MM.1S (cell line): ENCODE measurements at regions not wholly inside any gene's neighbourhood (a gene's known extent, or its start where the extent isn't known, plus 50 kb on each side); places are given as distances from the start of the nearest gene placed in this dataset.

Experiments
- DNase-seq: peaks from one replicate; pipeline ENCODE4 v3.0.0-alpha.2; 2015
- H2AFZ ChIP-seq: fragments of 300-600 bp; sonication (generic); 2 replicates; pipeline ENCODE4 v1.6.0; 2016; ENCODE audit warnings: antibody characterized with exemption, low read length
- H3F3A ChIP-seq: fragments of 300-600 bp; sonication (generic); 2 replicates; pipeline ENCODE4 v1.6.1; 2016; ENCODE audit warnings: mild to moderate bottlenecking, antibody characterized with exemption, low read length, moderate library complexity, mixed read lengths; ENCODE audit not compliant: insufficient read depth
- H3K27ac ChIP-seq: fragments of 300-600 bp; sonication (generic); 2 replicates; pipeline ENCODE4 v1.5.1; 2016; ENCODE audit warnings: mild to moderate bottlenecking, low read length
- H3K27me3 ChIP-seq: fragments of 300-600 bp; sonication (generic); replicated peaks from 2 replicates; pipeline ENCODE4 v1.6.0; 2016; ENCODE audit warnings: low read length; ENCODE audit not compliant: insufficient read depth
- H3K36me3 ChIP-seq: fragments of 300-600 bp; sonication (generic); replicated peaks from 2 replicates; pipeline ENCODE4 v1.6.1; 2016; ENCODE audit warnings: mild to moderate bottlenecking, low read length, mixed read lengths; ENCODE audit not compliant: insufficient read depth
- H3K4me1 ChIP-seq: fragments of 300-600 bp; sonication (generic); 2 replicates; pipeline ENCODE4 v1.6.1; 2016; ENCODE audit warnings: low read length, mixed read lengths
- H3K4me2 ChIP-seq: fragments of 300-600 bp; sonication (generic); 2 replicates; pipeline ENCODE4 v1.6.0; 2016; ENCODE audit warnings: low read depth, low read length
- H3K4me3 ChIP-seq: fragments of 300-600 bp; sonication (generic); 2 replicates; pipeline ENCODE4 v1.5.1; 2016; ENCODE audit warnings: low read length, mixed read lengths
- H3K79me2 ChIP-seq: fragments of 300-600 bp; sonication (generic); 2 replicates; pipeline ENCODE4 v1.6.1; 2016; ENCODE audit warnings: mixed run types, low read length, mixed read lengths
- H3K9ac ChIP-seq: fragments of 300-600 bp; sonication (generic); 2 replicates; pipeline ENCODE4 v1.6.1; 2016; ENCODE audit warnings: low read length, mixed read lengths
- H3K9me2 ChIP-seq: fragments of 300-600 bp; sonication (generic); replicated peaks from 2 replicates; pipeline ENCODE4 v1.6.1; 2016; ENCODE audit warnings: mild to moderate bottlenecking, low read length, mixed read lengths; ENCODE audit not compliant: insufficient read depth
- H3K9me3 ChIP-seq: fragments of 300-600 bp; sonication (generic); replicated peaks from 2 replicates; pipeline ENCODE4 v1.6.1; 2016; ENCODE audit warnings: mild to moderate bottlenecking, low read length, mixed read lengths; ENCODE audit not compliant: insufficient read depth
- H4K20me1 ChIP-seq: fragments of 300-600 bp; sonication (generic); 2 replicates; pipeline ENCODE4 v1.6.1; 2016; ENCODE audit warnings: mild to moderate bottlenecking, low read length, moderate library complexity, mixed read lengths; ENCODE audit not compliant: insufficient read depth
- EZH2 ChIP-seq: fragments of 300-600 bp; sonication (generic); optimal IDR thresholded peaks from 2 replicates; pipeline ENCODE3; 2017; ENCODE audit warnings: low read depth, mild to moderate bottlenecking, antibody characterized with exemption, low read length, mixed read lengths
- EZH2phosphoT487 ChIP-seq: fragments of 300-600 bp; sonication (generic); IDR thresholded peaks from 2 replicates; pipeline ENCODE4 v1.6.1; 2018; ENCODE audit warnings: antibody characterized with exemption, low read length
- TF ChIP-seq, protein P1 (sequence below): fragments of 300-600 bp; sonication (generic); IDR thresholded peaks from 2 replicates; pipeline ENCODE4 v1.5.1; 2016; ENCODE audit warnings: antibody characterized with exemption, low read length, mixed read lengths

DNA sequence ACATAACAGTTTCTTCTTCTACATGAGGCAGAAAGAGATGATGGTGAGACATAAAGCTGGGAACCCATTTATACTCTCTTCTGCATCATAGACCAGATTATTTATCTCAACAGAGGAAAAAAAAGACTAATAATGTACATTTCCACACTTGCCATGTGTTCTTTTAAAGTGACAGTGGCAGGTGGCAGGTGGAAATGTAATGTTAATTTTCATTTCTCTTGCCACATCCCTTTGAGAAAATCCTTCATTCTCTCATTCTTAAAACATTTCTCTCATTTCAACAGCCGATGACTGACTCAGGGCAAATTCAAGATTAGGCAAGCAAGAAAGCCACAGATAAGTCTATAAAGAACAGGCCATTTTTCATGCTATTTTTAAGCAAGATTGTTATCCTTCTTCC lies 635.6 kb upstream of the SORCS1 start:
- Histone ChIP-seq H3K4me3 (no peak overlapping the region), H3K9me3 (no peaks in the 10 kb centered on the region), H3F3A (no peaks in the 10 kb centered on the region), H2AFZ (no peak overlapping the region), H4K20me1 (no peaks in the 10 kb centered on the region), H3K79me2 (no peaks in the 10 kb centered on the region), H3K9ac (no peak overlapping the region), H3K27me3 (no peaks in the 10 kb centered on the region), H3K4me2 (no peak overlapping the region), H3K9me2 (no peaks in the 10 kb centered on the region), H3K4me1 (no peaks in the 10 kb centered on the region), H3K27ac (no peak overlapping the region), H3K36me3 (no peaks in the 10 kb centered on the region)
- no peak for TF ChIP-seq EZH2
- TF ChIP-seq, protein P1, sequence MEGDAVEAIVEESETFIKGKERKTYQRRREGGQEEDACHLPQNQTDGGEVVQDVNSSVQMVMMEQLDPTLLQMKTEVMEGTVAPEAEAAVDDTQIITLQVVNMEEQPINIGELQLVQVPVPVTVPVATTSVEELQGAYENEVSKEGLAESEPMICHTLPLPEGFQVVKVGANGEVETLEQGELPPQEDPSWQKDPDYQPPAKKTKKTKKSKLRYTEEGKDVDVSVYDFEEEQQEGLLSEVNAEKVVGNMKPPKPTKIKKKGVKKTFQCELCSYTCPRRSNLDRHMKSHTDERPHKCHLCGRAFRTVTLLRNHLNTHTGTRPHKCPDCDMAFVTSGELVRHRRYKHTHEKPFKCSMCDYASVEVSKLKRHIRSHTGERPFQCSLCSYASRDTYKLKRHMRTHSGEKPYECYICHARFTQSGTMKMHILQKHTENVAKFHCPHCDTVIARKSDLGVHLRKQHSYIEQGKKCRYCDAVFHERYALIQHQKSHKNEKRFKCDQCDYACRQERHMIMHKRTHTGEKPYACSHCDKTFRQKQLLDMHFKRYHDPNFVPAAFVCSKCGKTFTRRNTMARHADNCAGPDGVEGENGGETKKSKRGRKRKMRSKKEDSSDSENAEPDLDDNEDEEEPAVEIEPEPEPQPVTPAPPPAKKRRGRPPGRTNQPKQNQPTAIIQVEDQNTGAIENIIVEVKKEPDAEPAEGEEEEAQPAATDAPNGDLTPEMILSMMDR, result no peak
- no peak for TF ChIP-seq EZH2phosphoT487
- DNase-seq, result no peak

DNA sequence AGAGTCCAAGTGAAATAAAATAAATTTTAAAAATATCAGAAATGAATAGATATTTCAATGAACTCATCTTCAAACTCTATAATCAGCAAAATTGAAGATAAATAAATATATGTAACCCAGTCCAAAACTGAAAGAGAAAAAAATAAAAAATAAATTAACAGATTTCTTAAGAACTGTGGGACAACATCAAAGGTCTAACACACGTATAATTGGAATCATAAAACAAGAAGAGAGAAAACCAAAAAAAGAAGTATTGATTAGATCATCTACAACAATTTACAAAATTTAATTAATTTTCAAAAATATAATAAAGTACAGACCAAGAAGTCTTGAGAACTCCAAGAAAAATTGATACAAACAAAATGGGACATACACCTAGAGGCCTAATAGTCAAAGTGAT lies 625.8 kb upstream of the SORCS1 start:
- no peaks in the 10 kb centered on the region for H3F3A ChIP-seq
- no peak overlapping the region for H3K27ac ChIP-seq
- H3K36me3 ChIP-seq, result no peaks in the 10 kb centered on the region
- no peak overlapping the region for H2AFZ ChIP-seq
- no peaks in the 10 kb centered on the region for H4K20me1 ChIP-seq
- no peaks in the 10 kb centered on the region for H3K27me3 ChIP-seq
- no peak overlapping the region for H3K4me3 ChIP-seq
- no peaks in the 10 kb centered on the region for H3K4me1 ChIP-seq
- no peak overlapping the region for H3K9ac ChIP-seq
- TF ChIP-seq EZH2phosphoT487, result no peak
- no peak for DNase-seq
- H3K4me2 ChIP-seq, result no peak overlapping the region
- H3K79me2 ChIP-seq, result no peaks in the 10 kb centered on the region
- H3K9me2 ChIP-seq, result no peaks in the 10 kb centered on the region
- no peaks in the 10 kb centered on the region for H3K9me3 ChIP-seq

DNA sequence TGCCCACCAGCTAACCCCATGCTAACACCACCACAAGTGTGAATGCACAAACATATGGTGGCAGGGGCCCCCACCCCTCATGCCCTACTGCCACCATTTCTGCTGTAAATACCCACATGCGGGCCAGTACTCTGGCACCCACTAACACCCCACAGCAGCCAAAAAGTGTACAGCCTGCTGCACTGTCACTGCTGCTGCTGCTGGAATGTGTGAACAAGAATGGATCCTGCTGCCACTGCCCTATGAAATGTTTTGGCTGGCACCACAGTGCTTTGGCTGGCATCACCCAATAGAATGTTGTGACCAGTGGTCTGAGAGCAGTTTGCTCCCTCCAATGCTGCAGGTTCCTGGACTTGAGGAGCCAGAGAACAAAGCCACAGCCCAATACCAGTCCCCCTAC lies 606.6 kb upstream of the SORCS1 start:
- no peaks in the 10 kb centered on the region for H3K4me1 ChIP-seq
- H3K4me2 ChIP-seq, result no peak overlapping the region
- no peak overlapping the region for H3K9ac ChIP-seq
- H2AFZ ChIP-seq, result no peak overlapping the region
- H3K27me3 ChIP-seq, result no peaks in the 10 kb centered on the region
- H3K27ac ChIP-seq, result no peak overlapping the region
- no peaks in the 10 kb centered on the region for H3F3A ChIP-seq
- H3K36me3 ChIP-seq, result no peaks in the 10 kb centered on the region
- no peak for TF ChIP-seq EZH2
- no peak overlapping the region for H3K4me3 ChIP-seq
- H3K9me2 ChIP-seq, result no peaks in the 10 kb centered on the region
- no peaks in the 10 kb centered on the region for H3K9me3 ChIP-seq
- no peaks in the 10 kb centered on the region for H4K20me1 ChIP-seq
- H3K79me2 ChIP-seq, result no peaks in the 10 kb centered on the region
- no peak for DNase-seq

DNA sequence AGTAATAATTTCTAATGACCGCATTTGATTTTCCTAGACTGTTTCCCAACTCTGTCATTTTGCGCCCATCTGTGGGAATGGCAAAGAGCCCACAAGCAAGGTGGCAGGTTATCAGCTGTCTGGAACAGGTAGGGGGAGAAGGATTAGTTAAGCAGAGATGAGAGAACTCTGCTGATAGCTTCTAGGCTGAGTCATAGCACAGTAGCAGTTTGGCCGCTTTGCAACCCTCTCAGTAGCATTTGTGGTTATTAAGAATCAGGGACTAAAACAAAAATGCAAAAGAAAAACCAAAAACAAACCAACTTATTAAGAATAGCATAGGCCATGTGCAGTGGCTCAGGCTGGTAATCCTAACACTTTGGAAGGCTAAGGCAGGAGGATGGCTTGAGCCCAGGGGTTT lies 602.7 kb upstream of the SORCS1 start:
- Histone ChIP-seq H3K4me1 (no peaks in the 10 kb centered on the region), H3K9ac (no peak overlapping the region), H3K9me2 (no peaks in the 10 kb centered on the region), H3K27me3 (no peaks in the 10 kb centered on the region), H4K20me1 (no peaks in the 10 kb centered on the region), H3K9me3 (no peaks in the 10 kb centered on the region), H3K4me2 (no peak overlapping the region), H3K4me3 (no peak overlapping the region), H3K79me2 (no peaks in the 10 kb centered on the region), H3K27ac (no peak overlapping the region), H3K36me3 (no peaks in the 10 kb centered on the region), H2AFZ (no peak overlapping the region), H3F3A (no peaks in the 10 kb centered on the region)
- no peak for TF ChIP-seq EZH2phosphoT487
- TF ChIP-seq, protein P1, result no peak
- TF ChIP-seq EZH2, result no peak
- no peak for DNase-seq
